PC-3 (cell line): ENCODE measurements at regions not wholly inside any gene's neighbourhood (a gene's known extent, or its start where the extent isn't known, plus 50 kb on each side); places are given as distances from the start of the nearest gene placed in this dataset.

Source experiments
- CTCF ChIP-seq: fragments of 300-600 bp; sonication (generic); conservative IDR thresholded peaks from 2 replicates; pipeline ENCODE4 v1.5.1; 2017; ENCODE audit warnings: antibody characterized with exemption, low read depth, mild to moderate bottlenecking, low read length
- EZH2 ChIP-seq: fragments of 300-600 bp; sonication (generic); IDR thresholded peaks from one replicate; pipeline ENCODE4 v1.6.1; 2017; ENCODE audit warnings: antibody characterized with exemption, mild to moderate bottlenecking, low read length; ENCODE audit not compliant: unreplicated experiment

DNA sequence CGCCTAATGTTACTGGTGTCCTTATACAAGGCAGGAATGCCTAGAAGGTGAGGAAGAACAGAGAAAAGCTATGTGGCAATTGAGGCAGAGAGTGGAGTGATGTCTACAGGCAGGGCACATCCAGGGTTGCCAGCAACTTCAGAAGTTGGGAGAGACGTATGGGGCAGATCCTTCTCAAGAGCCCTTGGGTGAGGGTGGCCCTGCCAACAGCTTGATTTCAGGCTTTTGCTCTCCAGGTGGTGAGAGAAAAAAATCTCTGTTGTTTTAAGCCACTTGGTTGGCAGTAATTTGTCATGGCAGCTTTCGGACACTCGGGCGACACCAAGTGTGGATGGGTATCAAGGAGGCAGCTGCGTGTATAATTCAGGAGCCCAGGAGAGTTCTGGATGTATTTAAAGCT is 217.4 kb upstream of the SMIM21 start:
- TF ChIP-seq CTCF (no peak), EZH2 (no peak)
